ENCODE measurements at regions not wholly inside any gene's neighbourhood (a gene's known extent, or its start where the extent isn't known, plus 50 kb on each side); places are given as distances from the start of the nearest gene placed in this dataset.

- TF ChIP-seq POLR2A (IDR thresholded peaks at IDR 0.05; ENCODE audit: extremely low read depth, insufficient read length) (no peak), CTCF (IDR thresholded peaks at IDR 0.05; ENCODE audit: low read depth, low read length) (no peak), MYC (IDR thresholded peaks at IDR 0.05; ENCODE audit: low read depth, low read length) (no peak)
Observed at GRCh38 chr22:26775394-26775793, 118.0 kb downstream of the MIAT start.

All from NB4 (cell line).